Lung (tissue), 11 donors: ENCODE measurements at regions not wholly inside any gene's neighbourhood (a gene's known extent, or its start where the extent isn't known, plus 50 kb on each side); places are given as distances from the start of the nearest gene placed in this dataset.
A peak's percentile ranks its signal among the peaks of the same experiment; 100 is the strongest.
"Not testable (repeated sequence)": the region's sequence is repeated elsewhere in the genome, so short reads cannot be mapped to it uniquely, and the experiment has no call there.

ENCODE experiments used
- ATAC-seq: fragments of 200-7000 bp; cut with Tn5 transposase; one replicate; pipeline ENCODE4 v1.9.1; 2020; ENCODE audit warnings: moderate number of reproducible peaks; ENCODE audit not compliant: insufficient read depth, low FRiP score
- DNase-seq, 3 donors: peaks; one replicate each; pipeline ENCODE4 v3.0.0-alpha.2; 2013 to 2017
- H3K27ac ChIP-seq, 2 donors: one replicate each; pipeline ENCODE4 v1.5.1; 2013; ENCODE audit warnings: mild to moderate bottlenecking in 2 of 2, moderate library complexity in 2 of 2, control low read depth in 1 of 2, inconsistent platforms in 1 of 2, low read depth in 1 of 2, low read length in 1 of 2
- H3K27me3 ChIP-seq, 3 donors: one replicate each; pipeline ENCODE4 v1.5.1; 2013; ENCODE audit warnings: low read length in 2 of 3; ENCODE audit not compliant: control insufficient read depth in 3 of 3, insufficient read depth in 3 of 3
- H3K36me3 ChIP-seq, 4 donors: one replicate each; pipeline ENCODE4 v1.5.1; 2013; ENCODE audit warnings: low read length in 4 of 4, mild to moderate bottlenecking in 1 of 4, moderate library complexity in 1 of 4; ENCODE audit not compliant: control insufficient read depth in 4 of 4, insufficient read depth in 4 of 4
- H3K4me1 ChIP-seq, 5 donors: one replicate each; pipeline ENCODE4 v1.5.1; 2013; ENCODE audit warnings: low read length in 5 of 5, mild to moderate bottlenecking in 2 of 5, moderate library complexity in 1 of 5; ENCODE audit not compliant: control insufficient read depth in 5 of 5, insufficient read depth in 5 of 5
- H3K4me3 ChIP-seq: one replicate; pipeline ENCODE4 v1.5.1; 2013; ENCODE audit warnings: mild to moderate bottlenecking, control low read depth, moderate library complexity
- H3K9ac ChIP-seq, 2 donors: one replicate each; pipeline ENCODE4 v1.5.1; 2013; ENCODE audit warnings: low read length in 2 of 2, control low read depth in 1 of 2; ENCODE audit not compliant: insufficient read depth in 1 of 2
- H3K9me3 ChIP-seq, 4 donors: one replicate each; pipeline ENCODE4 v1.5.1; 2013; ENCODE audit warnings: low read length in 3 of 4, mild to moderate bottlenecking in 1 of 4, moderate library complexity in 1 of 4; ENCODE audit not compliant: control insufficient read depth in 4 of 4, insufficient read depth in 3 of 4
- WGBS, 2 donors: extraction: QIAGEN DNeasy Blood & Tissue Kit; methylation state at CpG; one replicate each; pipeline ENCODE4 v1.1.7; 2013; 5-methylcytosine and 5-hydroxymethylcytosine counted together
- TF ChIP-seq, protein P1 (sequence below): IDR thresholded peaks from 2 replicates; pipeline ENCODE4 v1.5.1; 2012; ENCODE audit warnings: mild to moderate bottlenecking; ENCODE audit errors: control extremely low read depth, extremely low read depth
- donor health status: control.
- donor health status: control.
- donor health status: Bipolar disorder and iron deficiency.
- donor health status: healthy.
- donor health status: DM: yes; HTN: yes; CAD: no.

DNA sequence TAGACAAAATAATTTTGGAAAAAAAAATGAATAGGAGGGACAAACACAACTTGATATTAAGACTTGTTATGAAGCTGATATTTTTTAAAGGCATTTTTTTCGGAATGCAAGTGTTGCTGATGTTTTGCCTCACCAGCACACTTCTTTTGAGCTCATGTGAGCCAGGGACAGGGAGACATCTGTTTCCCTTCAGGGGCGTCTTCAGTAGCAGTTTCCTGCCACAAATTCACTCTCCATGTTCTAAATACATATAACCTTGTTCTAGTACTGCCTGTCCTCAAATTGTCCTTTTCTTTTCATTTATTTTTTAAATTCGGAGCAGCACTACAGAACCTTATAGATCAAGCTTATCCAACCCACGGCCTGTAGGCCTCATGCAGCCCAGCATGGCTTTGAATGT, 316.0 kb upstream of the PAPPA start:
- H3K4me1 ChIP-seq: no peaks in the 10 kb centered on the region
- H3K9me3 ChIP-seq: no peaks in the 10 kb centered on the region
- DNase-seq (peak in 2 of 3 donors; percentile 5 to 49), ATAC-seq (no peak)
- H3K4me3 ChIP-seq: no peak overlapping the region
- no peak overlapping the region for H3K9ac ChIP-seq
- 54 to 55% methylated on average over 4 of the region's 4 CpGs for WGBS, 2 donors
- TF ChIP-seq, protein P1, sequence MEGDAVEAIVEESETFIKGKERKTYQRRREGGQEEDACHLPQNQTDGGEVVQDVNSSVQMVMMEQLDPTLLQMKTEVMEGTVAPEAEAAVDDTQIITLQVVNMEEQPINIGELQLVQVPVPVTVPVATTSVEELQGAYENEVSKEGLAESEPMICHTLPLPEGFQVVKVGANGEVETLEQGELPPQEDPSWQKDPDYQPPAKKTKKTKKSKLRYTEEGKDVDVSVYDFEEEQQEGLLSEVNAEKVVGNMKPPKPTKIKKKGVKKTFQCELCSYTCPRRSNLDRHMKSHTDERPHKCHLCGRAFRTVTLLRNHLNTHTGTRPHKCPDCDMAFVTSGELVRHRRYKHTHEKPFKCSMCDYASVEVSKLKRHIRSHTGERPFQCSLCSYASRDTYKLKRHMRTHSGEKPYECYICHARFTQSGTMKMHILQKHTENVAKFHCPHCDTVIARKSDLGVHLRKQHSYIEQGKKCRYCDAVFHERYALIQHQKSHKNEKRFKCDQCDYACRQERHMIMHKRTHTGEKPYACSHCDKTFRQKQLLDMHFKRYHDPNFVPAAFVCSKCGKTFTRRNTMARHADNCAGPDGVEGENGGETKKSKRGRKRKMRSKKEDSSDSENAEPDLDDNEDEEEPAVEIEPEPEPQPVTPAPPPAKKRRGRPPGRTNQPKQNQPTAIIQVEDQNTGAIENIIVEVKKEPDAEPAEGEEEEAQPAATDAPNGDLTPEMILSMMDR: no peak
- no peaks in the 10 kb centered on the region for H3K36me3 ChIP-seq
- no peak overlapping the region for H3K27ac ChIP-seq
- peaks cover 0 to 2% (median 0%) of the 10 kb centered on the region in 3 donors for H3K27me3 ChIP-seq

DNA sequence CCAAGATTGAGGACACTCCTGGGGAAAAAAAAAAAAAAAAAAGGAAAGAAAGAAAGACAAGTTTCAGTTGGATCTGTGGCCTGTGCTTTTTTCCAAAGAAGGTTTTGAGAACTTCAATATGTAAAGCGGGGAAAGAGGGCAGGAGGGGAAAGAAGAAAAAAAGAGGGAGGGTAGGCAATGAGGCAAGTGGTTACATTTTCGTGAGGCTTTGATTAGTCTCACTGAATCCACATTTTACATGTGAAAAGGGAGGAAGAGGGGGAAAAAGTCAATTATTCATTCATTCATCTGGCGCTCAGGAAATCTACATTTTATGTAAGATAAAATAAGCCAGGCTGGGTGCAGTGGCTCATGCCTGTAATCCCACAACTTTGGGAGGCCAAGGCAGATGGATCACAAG, 315.2 kb upstream of the PAPPA start:
- ATAC-seq (no peak), DNase-seq (no peak)
- H3K4me1 ChIP-seq: no peaks in the 10 kb centered on the region
- 77 to 83% methylated on average over 3 of the region's 3 CpGs for WGBS, 2 donors
- H3K27ac ChIP-seq: no peak overlapping the region
- no peaks in the 10 kb centered on the region for H3K9me3 ChIP-seq
- no peak overlapping the region for H3K4me3 ChIP-seq
- no peak overlapping the region for H3K9ac ChIP-seq
- H3K27me3 ChIP-seq: peaks cover 0 to 2% (median 0%) of the 10 kb centered on the region in 3 donors
- TF ChIP-seq, protein P1: no peak
- no peaks in the 10 kb centered on the region for H3K36me3 ChIP-seq

DNA sequence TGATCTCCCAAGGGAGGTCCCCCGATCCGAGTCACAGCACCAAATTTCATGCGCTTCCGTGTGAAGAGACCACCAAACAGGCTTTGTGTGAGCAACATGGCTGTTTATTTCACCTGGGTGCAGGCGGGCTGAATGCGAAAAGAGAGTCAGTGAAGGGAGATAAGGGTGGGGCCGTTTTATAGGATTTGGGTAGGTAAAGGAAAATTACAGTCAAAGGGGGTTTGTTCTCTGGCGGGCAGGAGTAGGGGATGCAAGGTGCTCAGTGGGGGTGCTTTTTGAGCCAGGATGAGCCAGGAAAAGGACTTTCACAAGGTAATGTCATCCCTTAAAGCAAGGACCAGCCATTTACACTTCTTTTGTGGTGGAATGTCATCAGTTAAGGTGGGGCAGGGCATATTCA, 309.2 kb upstream of the PAPPA start:
- H3K27ac ChIP-seq, H3K4me1 ChIP-seq, H3K4me3 ChIP-seq, H3K9ac ChIP-seq, DNase-seq, H3K36me3 ChIP-seq, H3K27me3 ChIP-seq, H3K9me3 ChIP-seq, ATAC-seq: not testable (repeated sequence)
- 83 to 90% methylated on average over 6 to 8 of the region's 8 CpGs for WGBS, 2 donors

DNA sequence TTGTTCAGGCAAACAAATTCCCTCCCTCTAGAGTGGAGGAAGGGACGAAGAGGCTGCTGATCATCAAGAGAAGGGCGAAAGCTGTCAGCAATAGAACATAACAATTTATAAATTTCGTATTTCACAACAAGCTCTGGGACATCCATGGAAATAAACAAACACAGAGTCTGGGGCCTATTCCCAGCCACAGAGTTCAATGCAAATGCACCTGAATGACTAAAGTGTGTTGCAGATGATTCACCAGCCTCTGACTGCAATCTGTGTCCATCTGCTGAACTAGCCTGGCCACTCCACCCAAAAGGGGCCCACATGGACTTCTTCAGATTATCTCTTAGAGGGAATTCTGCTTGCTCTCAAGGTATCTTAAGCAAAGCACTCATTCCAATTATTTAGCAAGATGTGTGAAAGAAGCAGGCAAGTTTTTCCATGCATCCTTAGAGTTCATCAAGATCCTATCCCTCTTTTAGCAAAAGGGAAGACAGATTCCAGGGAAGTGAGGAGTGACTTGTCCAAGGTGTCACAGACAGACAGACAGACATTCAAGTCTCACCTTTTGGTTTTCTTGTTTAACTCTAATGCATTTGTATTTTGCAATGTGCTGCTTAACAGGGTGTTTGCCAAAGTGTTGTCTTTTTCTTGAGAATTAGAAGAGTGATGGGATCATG, 307.8 kb upstream of the PAPPA start:
- no peaks in the 10 kb centered on the region for H3K36me3 ChIP-seq
- no peaks in the 10 kb centered on the region for H3K27me3 ChIP-seq
- no peak overlapping the region for H3K9ac ChIP-seq
- TF ChIP-seq, protein P1: no peak
- 63 to 82% methylated on average over 3 of the region's 3 CpGs for WGBS, 2 donors
- no peak overlapping the region for H3K4me3 ChIP-seq
- DNase-seq: no peak
- peaks cover 0 to 1% (median 0%) of the 10 kb centered on the region in 5 donors for H3K4me1 ChIP-seq
- H3K27ac ChIP-seq: no peak overlapping the region
- H3K9me3 ChIP-seq: no peaks in the 10 kb centered on the region
- no peak for ATAC-seq
